GM21447 (cell line): ENCODE measurements at regions not wholly inside any gene's neighbourhood (a gene's known extent, or its start where the extent isn't known, plus 50 kb on each side); places are given as distances from the start of the nearest gene placed in this dataset.
"Not testable (repeated sequence)": the region's sequence is repeated elsewhere in the genome, so short reads cannot be mapped to it uniquely, and the experiment has no call there.

Experiments used
- ATAC-seq: cut with Tn5 transposase; IDR thresholded peaks from one replicate; pipeline ENCODE4 v1.9.1; 2021; ENCODE audit not compliant: unreplicated experiment

- no peak for ATAC-seq
These were observed 1886.0 kb upstream of the PCDH7 start for GRCh38 chr4:28834120-28834519.

DNA sequence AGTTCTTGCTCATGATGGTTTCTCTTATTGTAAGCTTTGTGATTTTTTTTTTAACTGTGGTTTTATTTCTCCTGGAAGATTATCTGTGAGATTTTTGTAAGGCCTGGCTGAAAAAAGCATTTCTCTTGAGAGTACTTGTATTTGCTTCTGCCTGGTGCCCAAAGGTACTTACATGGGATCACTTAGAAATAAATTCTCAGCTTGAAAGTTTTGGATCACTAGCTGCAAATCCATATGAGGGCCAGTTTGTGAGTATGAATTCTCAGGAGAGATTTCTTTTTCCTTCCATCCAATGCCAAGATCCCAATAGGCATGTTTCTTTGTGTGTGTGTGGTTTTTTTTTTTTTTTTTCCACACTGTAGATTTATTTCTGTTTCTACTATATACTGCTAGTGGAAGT lies 1884.7 kb upstream of the PCDH7 start:
- no peak for ATAC-seq

GRCh38 chr4:28842271-28842670 lies 1877.9 kb upstream of the PCDH7 start:
- no peak for ATAC-seq

DNA sequence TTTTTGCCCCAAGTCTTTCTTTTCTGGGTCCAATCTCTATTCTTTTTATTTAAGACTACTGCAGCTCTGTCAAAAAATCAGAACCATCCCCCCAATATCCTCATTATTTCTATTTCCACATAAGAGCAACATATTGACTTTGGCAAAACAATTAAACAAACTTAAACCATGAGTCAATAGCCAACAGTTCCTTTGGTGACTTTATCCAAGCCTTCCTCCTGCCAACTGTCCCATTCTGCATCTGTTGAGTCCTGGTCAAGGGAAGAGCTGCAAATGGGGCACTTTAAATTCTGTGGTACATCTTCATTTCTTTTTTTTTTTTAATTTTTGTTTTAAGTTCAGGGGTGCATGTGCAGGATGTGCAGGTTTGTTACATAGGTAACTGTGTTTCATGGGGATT lies 1875.0 kb upstream of the PCDH7 start:
- ATAC-seq, result no peak

- not testable (repeated sequence) for ATAC-seq
These were observed 1863.1 kb upstream of the PCDH7 start for GRCh38 chr4:28857028-28857427.

- ATAC-seq, result no peak
These were observed 1851.3 kb upstream of the PCDH7 start for GRCh38 chr4:28868841-28869240.

DNA sequence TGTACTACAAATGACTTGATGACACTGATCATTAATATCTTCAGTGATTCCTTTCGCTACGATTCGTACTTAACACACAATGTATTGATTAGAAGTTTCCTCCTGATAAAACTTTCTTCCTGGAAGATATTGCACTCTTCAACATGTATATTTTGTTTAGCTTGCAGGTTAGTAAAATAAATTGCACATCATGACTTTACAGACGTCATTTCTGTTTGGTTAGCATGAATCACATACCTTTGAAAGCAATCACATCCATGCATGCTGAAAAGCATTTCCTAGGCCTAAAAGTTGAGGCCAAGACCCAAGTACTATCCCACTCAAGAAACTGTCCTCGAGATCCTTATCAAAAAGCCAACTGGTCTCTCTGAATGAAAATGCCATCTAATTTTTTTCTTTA lies 1841.0 kb upstream of the PCDH7 start:
- no peak for ATAC-seq

DNA sequence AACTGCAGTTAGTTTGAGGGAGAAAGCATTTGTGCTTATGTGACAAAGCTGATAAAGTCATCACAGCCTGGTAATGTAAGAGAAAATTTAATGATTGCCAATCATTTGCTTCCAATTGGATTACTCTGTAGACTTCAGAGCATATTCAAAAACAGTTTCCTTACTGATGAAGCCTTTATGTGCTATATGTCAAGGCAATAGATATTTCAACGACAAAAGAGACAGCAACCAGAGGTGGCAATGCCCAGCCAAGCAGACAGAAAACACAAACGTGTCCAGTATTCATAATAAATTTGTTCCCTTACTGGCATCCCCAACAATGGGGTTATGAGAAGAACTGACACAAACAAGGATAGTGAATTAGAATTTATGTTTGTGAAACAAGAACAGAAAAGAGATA lies 1840.3 kb upstream of the PCDH7 start:
- ATAC-seq, result no peak

DNA sequence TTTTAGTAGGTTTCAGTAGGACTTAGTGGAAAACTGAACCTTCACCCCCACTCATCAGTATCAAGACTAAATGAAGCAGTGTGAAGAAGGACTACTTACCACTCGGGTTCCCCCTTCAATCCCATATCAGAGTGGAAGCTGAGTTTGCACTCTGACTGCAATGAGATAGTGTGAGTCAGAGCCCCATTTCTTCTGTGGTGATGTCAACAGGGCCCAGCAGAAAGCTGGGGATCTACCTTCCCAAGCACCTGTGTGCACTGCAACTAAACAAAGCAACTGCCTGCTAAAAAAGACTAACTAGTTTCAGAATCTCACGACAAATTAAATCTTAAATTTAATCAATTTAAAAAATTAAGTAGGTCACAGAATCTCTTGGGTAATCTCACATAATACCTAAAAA lies 1837.0 kb upstream of the PCDH7 start:
- ATAC-seq, result no peak

GRCh38 chr4:28886934-28887333 lies 1833.2 kb upstream of the PCDH7 start:
- ATAC-seq, result no peak

GRCh38 chr4:28890949-28891775 lies 1829.0 kb upstream of the PCDH7 start:
- no peak for ATAC-seq

DNA sequence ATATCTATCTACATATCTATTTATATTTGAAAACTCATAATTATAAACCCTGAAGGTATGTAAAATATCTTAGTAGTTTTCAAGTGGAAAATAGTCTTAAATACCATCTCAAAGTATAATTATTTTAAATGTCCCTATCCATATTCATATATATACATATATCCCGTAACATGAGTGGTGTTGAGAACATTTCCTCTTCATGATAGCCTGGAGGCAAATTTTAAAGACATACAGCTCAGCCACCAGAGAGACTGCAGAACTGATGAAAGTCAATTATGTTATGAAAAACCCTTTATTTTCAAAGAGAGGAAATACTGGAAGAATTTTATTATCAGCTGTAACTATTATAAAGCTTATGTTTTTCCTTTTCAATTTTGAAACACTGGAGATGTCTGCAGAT lies 1806.7 kb upstream of the PCDH7 start:
- ATAC-seq, result no peak

GRCh38 chr4:28916585-28916984 lies 1803.6 kb upstream of the PCDH7 start:
- no peak for ATAC-seq

DNA sequence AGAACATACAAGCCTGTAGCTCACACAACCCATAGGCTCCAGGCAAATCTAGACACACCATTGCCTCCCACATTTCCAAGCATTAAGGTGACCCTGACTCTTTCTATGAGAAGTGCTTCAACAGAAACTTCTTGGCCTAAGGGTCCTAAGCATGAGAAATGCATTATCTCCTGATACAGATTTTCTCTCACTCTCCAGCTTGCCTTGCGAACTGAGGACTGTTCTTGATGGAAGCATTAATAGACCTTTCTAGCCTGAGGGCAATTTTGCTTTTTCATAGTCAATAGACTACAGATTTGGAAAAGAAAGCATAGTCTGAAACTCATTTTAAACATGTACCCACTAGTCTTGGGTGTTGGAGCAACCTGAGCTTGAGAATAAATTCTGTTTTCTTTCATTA lies 1801.3 kb upstream of the PCDH7 start:
- no peak for ATAC-seq

GRCh38 chr4:28921886-28922285 lies 1798.3 kb upstream of the PCDH7 start:
- ATAC-seq, result no peak

- ATAC-seq, result no peak
These were observed 1794.0 kb upstream of the PCDH7 start for GRCh38 chr4:28926156-28926555.

GRCh38 chr4:28942631-28943030 lies 1777.5 kb upstream of the PCDH7 start:
- ATAC-seq, result no peak

GRCh38 chr4:28947374-28947773 lies 1772.8 kb upstream of the PCDH7 start:
- no peak for ATAC-seq

DNA sequence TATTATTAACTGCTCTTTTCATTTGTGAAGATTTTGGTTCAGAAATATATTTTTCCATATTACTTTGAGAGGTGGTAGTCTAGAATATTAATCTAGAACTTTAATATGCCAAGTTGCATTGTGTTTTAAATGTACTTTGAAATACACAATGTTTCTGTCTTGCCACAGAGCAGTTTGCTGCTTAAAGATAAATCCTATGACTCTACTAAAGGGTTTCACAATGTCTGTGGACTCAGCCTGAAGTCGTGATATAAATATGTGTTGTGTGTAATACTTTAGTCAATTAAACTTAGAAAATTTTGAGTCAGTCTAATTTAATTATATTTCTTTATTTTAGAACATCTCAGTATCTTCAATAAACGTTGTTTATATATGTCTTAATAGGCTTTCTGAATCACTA lies 1771.7 kb upstream of the PCDH7 start:
- ATAC-seq, result no peak

DNA sequence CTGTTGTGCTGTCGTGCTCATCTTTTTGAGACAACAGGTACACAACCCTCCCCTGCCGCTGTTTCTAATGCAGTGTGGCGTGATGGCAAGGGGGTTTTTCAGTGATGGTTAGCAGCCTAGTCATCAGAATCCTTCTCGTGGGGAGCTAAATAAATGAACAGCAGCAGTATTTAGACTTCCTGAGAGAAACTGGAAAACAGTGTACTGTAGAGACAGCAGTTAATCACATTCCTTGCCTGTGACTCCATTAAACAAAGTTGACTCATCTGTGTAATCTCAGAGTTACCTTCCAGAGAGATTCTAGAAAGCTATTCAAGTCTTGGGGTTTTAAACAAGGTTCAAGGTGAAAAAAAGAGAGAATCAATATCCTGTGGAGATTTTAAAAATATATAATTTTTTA lies 1753.2 kb upstream of the PCDH7 start:
- no peak for ATAC-seq

- ATAC-seq, result no peak
These were observed 1746.4 kb upstream of the PCDH7 start for GRCh38 chr4:28973587-28974350.

DNA sequence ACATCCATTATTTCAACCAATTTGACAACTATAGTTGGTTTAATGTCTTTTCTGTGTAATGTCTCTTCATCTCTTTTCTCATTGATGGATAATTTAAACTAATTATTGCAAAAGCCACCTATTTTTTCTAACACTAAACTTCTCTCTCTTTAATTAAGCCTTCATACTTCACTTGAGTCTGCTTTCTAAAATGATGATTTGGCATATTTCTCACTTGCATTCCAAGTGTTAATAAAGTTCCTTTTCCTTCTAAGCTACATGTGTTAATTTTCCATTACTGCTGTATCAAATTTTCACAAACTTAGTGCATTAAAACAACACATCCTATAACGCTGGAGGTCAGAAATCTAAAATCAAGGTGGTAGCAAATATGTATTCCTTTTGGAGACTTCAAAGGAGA lies 1743.8 kb upstream of the PCDH7 start:
- ATAC-seq, result no peak
